ENCODE measurements at regions not wholly inside any gene's neighbourhood (a gene's known extent, or its start where the extent isn't known, plus 50 kb on each side); places are given as distances from the start of the nearest gene placed in this dataset.
"Not testable (repeated sequence)": the region's sequence is repeated elsewhere in the genome, so short reads cannot be mapped to it uniquely, and the experiment has no call there.

- H3K4me3 ChIP-seq (ENCODE audit: low read length); H3K9ac ChIP-seq (ENCODE audit: low read depth, low read length); H3K36me3 ChIP-seq (ENCODE audit: insufficient read depth, low read depth, low read length); H3K4me1 ChIP-seq (ENCODE audit: insufficient read depth, low read length); H3K27ac ChIP-seq (ENCODE audit: low read length); H3K27me3 ChIP-seq (ENCODE audit: insufficient read depth, low read length); H3K9me3 ChIP-seq (ENCODE audit: insufficient read depth, low read depth, low read length): not testable (repeated sequence)
Measured at GRCh38 chr16:21541611-21542051, 57.7 kb upstream of the METTL9 start.

- H3K36me3 ChIP-seq (ENCODE audit: insufficient read depth, low read depth, low read length); H3K4me1 ChIP-seq (ENCODE audit: insufficient read depth, low read length); H3K27me3 ChIP-seq (ENCODE audit: insufficient read depth, low read length); H3K4me3 ChIP-seq (ENCODE audit: low read length); H3K9me3 ChIP-seq (ENCODE audit: insufficient read depth, low read depth, low read length); H3K27ac ChIP-seq (ENCODE audit: low read length); H3K9ac ChIP-seq (ENCODE audit: low read depth, low read length): not testable (repeated sequence)
Measured at GRCh38 chr16:21542075-21542474, 57.3 kb upstream of the METTL9 start.

DNA sequence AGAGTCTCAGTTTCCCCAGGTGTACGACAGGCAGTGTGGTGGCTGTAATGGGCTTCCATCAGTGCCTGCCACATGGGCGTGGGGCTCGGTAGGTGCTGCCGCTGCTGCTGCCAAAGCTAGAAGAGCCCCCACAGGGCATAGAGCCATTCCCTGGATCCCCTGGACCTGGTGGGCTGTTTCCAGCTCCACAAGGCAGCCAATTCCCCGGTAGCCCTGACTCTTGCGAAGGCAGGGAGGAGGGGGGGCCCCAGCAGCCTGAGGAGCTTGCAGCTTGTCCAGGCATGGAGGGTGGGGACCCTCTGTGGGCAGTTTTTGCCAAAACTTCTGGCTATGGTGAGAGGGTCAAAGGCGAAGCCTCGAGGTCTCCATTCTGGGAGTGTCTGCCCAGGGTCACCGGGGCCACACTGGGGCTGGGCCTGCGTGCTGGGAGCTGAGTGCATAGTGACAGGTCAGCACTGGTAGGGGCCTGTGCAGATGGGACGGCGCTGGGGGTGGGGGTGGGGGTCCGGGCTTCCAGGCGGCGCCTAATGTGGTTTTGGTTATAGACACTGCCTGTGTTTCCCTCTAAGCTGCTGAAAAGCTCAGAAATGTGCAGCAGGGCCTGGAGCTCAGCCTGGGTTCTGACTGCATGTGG, 56.8 kb upstream of the METTL9 start:
- H3K36me3 ChIP-seq (ENCODE audit: insufficient read depth, low read depth, low read length); H3K4me1 ChIP-seq (ENCODE audit: insufficient read depth, low read length); H3K9ac ChIP-seq (ENCODE audit: low read depth, low read length); H3K27ac ChIP-seq (ENCODE audit: low read length); H3K4me3 ChIP-seq (ENCODE audit: low read length); H3K27me3 ChIP-seq (ENCODE audit: insufficient read depth, low read length); H3K9me3 ChIP-seq (ENCODE audit: insufficient read depth, low read depth, low read length): not testable (repeated sequence)

DNA sequence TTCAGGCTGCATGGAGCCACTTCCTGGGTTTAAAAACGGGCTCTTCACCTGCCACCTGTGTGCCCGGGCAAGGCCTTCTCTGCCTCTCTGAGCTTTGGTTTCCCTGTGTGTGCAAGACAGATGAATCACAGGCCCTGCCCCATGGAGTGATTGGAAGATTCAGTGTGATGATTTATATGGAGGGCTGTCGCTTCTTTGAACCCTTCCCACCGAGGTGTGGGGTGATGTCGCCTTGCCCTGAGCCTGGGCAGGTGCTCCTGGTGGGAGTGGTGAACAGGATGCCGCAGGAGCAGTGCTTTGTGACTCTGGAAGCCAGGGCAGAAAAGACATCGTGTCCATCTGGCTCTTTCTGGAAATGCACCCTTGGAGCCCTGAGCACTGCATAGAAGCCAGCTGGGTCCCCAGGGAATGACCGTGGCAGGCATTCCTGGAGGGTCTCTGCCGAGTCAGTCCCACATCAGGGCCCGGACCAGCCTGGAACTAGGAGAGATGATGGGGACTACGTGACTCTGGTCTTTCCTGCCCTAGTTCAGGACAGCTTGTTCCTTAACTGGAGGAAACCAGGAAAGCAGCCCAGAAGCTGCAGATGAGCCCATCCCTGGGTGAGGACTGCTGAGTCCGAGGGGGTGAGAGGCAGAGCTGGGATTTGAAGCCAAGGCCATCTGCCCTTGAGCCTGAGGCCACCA, 56.1 kb upstream of the METTL9 start:
- not testable (repeated sequence) for H3K4me1 ChIP-seq (ENCODE audit: insufficient read depth, low read length); H3K9me3 ChIP-seq (ENCODE audit: insufficient read depth, low read depth, low read length); H3K27ac ChIP-seq (ENCODE audit: low read length); H3K27me3 ChIP-seq (ENCODE audit: insufficient read depth, low read length); H3K36me3 ChIP-seq (ENCODE audit: insufficient read depth, low read depth, low read length); H3K4me3 ChIP-seq (ENCODE audit: low read length); H3K9ac ChIP-seq (ENCODE audit: low read depth, low read length)

DNA sequence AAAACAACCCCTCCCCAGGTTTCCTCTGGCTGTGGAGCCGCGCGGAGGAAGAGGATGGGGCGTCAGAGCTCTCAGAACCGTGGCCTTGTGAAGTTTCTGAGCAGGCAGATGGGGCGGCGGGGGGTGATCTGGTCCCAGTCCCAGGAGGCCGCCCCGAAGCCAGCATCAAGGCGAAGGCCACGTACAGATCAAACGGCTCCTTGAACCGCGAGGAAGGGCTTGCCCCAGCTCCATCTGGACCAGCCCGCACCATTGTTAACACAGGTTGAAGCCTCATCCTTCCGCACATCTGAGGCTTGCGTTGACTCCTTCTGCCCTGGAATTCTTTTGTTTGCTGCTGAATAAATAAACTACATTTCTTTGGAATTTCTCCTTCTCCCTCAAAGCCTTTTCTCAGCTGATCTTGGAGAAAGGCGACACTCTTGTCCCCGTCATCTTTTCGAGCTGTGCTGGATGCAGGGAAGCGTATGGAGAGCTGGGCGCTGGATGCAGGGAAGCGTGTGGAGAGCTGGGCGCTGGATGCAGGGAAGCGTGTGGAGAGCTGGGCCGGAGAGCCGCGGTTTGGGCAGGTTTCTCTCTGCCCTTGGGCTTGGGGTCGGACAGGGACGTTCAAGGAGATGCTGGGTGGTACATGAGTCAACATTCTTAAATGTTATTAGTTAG, 53.6 kb upstream of the METTL9 start:
- H3K27me3 ChIP-seq (ENCODE audit: insufficient read depth, low read length); H3K9me3 ChIP-seq (ENCODE audit: insufficient read depth, low read depth, low read length); H3K27ac ChIP-seq (ENCODE audit: low read length); H3K4me1 ChIP-seq (ENCODE audit: insufficient read depth, low read length); H3K9ac ChIP-seq (ENCODE audit: low read depth, low read length); H3K36me3 ChIP-seq (ENCODE audit: insufficient read depth, low read depth, low read length); H3K4me3 ChIP-seq (ENCODE audit: low read length): not testable (repeated sequence)

DNA sequence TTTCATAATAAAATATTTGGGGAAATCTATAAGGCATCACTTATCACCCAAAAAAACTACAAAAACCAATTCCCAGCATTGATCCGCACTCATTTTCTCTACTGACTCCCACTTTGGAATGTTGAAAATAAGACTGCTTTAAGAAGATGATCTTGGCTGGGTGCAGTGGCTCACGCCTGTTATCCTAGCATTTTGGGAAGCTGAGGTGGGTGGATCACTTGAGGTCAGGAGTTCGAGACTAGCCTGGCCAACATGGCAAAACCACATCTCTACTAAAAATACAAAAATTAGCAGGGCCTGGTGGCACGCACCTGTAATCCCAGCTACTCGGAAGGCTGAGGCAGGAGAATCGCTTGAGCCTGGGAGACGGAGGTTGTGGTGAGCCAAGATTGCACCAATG, 50.0 kb upstream of the METTL9 start:
- H3K4me3 ChIP-seq (ENCODE audit: low read length); H3K4me1 ChIP-seq (ENCODE audit: insufficient read depth, low read length); H3K9ac ChIP-seq (ENCODE audit: low read depth, low read length); H3K27me3 ChIP-seq (ENCODE audit: insufficient read depth, low read length); H3K9me3 ChIP-seq (ENCODE audit: insufficient read depth, low read depth, low read length); H3K27ac ChIP-seq (ENCODE audit: low read length); H3K36me3 ChIP-seq (ENCODE audit: insufficient read depth, low read depth, low read length): not testable (repeated sequence)

Data from iPS-20b (cell line).